B cell (primary cell): ENCODE measurements at regions not wholly inside any gene's neighbourhood (a gene's known extent, or its start where the extent isn't known, plus 50 kb on each side); places are given as distances from the start of the nearest gene placed in this dataset.

Experiments
- ATAC-seq: fragments of 200-7000 bp; cut with Tn5 transposase; one replicate; pipeline ENCODE4 v1.10.0; 2021; ENCODE audit warnings: low read depth, mild to moderate bottlenecking, moderate number of reproducible peaks, moderate library complexity
- CTCF ChIA-PET: fragments of 350-600 bp; sonication (Branson Sonifier 250); formaldehyde crosslinking; loops from one replicate; lab custom pipeline; 2021; ENCODE audit warnings: antibody characterized with exemption, inconsistent platforms; lab: Charles Lee
- POLR2A ChIA-PET: fragments of 350-600 bp; sonication (Branson Sonifier 250); formaldehyde crosslinking; loops from one replicate; lab custom pipeline; 2021; ENCODE audit warnings: antibody characterized with exemption; lab: Charles Lee
- DNase-seq: peaks from one replicate; pipeline ENCODE4 v3.0.0; 2013
- H2AFZ ChIP-seq: 2 replicates; pipeline ENCODE4 v1.6.1; 2012; ENCODE audit warnings: mild to moderate bottlenecking, low read depth, low read length; ENCODE audit not compliant: insufficient read depth, poor library complexity, severe bottlenecking
- H3K27ac ChIP-seq, 2 donors: 1 replicate in 1 of 2; 2 replicates in 1 of 2; pipeline ENCODE4 v1.5.1; 2012 to 2013; ENCODE audit warnings: low read length in 2 of 2, mild to moderate bottlenecking in 2 of 2, moderate library complexity in 1 of 2
- H3K27me3 ChIP-seq, 4 experiments: fragments of 200-600 bp in 1 of 4; sonication (generic) in 1 of 4; replicated peaks in 1 of 4; 1 replicate in 2 of 4; 2 replicates in 2 of 4; pipeline versions ENCODE4 v1.6.1 to v1.7.0; 2013 to 2016; ENCODE audit warnings: low read length in 3 of 4, mild to moderate bottlenecking in 2 of 4, mixed read lengths in 1 of 4, moderate library complexity in 1 of 4; ENCODE audit not compliant: insufficient read depth in 4 of 4, control insufficient read depth in 3 of 4; ENCODE audit errors: control extremely low read depth in 1 of 4
- H3K36me3 ChIP-seq, 2 experiments: replicated peaks in 1 of 2; 1 replicate in 1 of 2; 2 replicates in 1 of 2; pipeline versions ENCODE4 v1.6.1 to v1.7.1; 2013; ENCODE audit warnings: low read length in 1 of 2; ENCODE audit not compliant: insufficient read depth in 2 of 2, control insufficient read depth in 1 of 2; ENCODE audit errors: control extremely low read depth in 1 of 2, extremely low read depth in 1 of 2
- H3K4me1 ChIP-seq, 2 donors: fragments of 200-600 bp in 1 of 2; sonication (generic) in 1 of 2; 1 replicate in 1 of 2; 2 replicates in 1 of 2; pipeline versions ENCODE4 v1.5.1 to v1.6.1; 2013 to 2017; ENCODE audit warnings: low read length in 2 of 2; ENCODE audit not compliant: control insufficient read depth in 2 of 2, insufficient read depth in 2 of 2
- H3K4me2 ChIP-seq: replicated peaks from 2 replicates; pipeline ENCODE3; 2012; ENCODE audit warnings: mild to moderate bottlenecking, low read depth, low read length; ENCODE audit not compliant: poor library complexity, severe bottlenecking
- H3K4me3 ChIP-seq, 5 experiments: fragments of 200-600 bp in 1 of 5; sonication (generic) in 1 of 5; 1 replicate in 3 of 5; 2 replicates in 2 of 5; pipeline versions ENCODE4 v1.5.1 to v1.7.0; 2011 to 2016; ENCODE audit warnings: low read length in 4 of 5, mild to moderate bottlenecking in 4 of 5, low read depth in 2 of 5, control low read depth in 1 of 5, moderate library complexity in 1 of 5; ENCODE audit not compliant: insufficient read depth in 1 of 5; ENCODE audit errors: control extremely low read depth in 1 of 5, extremely low read depth in 1 of 5
- H3K79me2 ChIP-seq: fragments of 200-600 bp; sonication (generic); one replicate; pipeline ENCODE4 v1.6.0; 2016; ENCODE audit warnings: low read length; ENCODE audit not compliant: control insufficient read depth, insufficient read depth
- H3K9ac ChIP-seq: fragments of 200-600 bp; sonication (generic); 2 replicates; pipeline ENCODE4 v1.6.1; 2017; ENCODE audit warnings: mild to moderate bottlenecking, low read length, moderate library complexity
- H3K9me3 ChIP-seq, 3 donors: one replicate each; pipeline versions ENCODE4 v1.6.1 to v1.7.1; 2013; ENCODE audit warnings: low read length in 2 of 3; ENCODE audit not compliant: control insufficient read depth in 2 of 3, insufficient read depth in 1 of 3; ENCODE audit errors: control extremely low read depth in 1 of 3
- H4K20me1 ChIP-seq: 2 replicates; pipeline ENCODE4 v1.6.0; 2012; ENCODE audit warnings: mild to moderate bottlenecking, low read length; ENCODE audit not compliant: insufficient read depth, control insufficient read depth, poor library complexity, severe bottlenecking
- H3K27ac Mint-ChIP-seq: one replicate; pipeline ENCODE4 v1.8.0; 2021; ENCODE audit warnings: mixed read lengths
- H3K27me3 Mint-ChIP-seq: one replicate; pipeline ENCODE4 v1.8.0; 2021; ENCODE audit warnings: mixed read lengths
- H3K4me1 Mint-ChIP-seq: one replicate; pipeline ENCODE4 v1.8.0; 2021; ENCODE audit warnings: mixed read lengths
- H3K4me3 Mint-ChIP-seq: one replicate; pipeline ENCODE4 v1.8.0; 2021; ENCODE audit warnings: mixed read lengths
- H3K9me3 Mint-ChIP-seq: one replicate; pipeline ENCODE4 v1.8.0; 2022; ENCODE audit warnings: mixed read lengths; ENCODE audit not compliant: insufficient read depth
- EZH2 ChIP-seq: IDR thresholded peaks from 2 replicates; pipeline ENCODE4 v1.6.1; 2012; ENCODE audit warnings: borderline replicate concordance, low read depth, mild to moderate bottlenecking, moderate library complexity, low read length; ENCODE audit not compliant: insufficient read depth, poor library complexity, severe bottlenecking
- WGBS: methylation state at CpG from one replicate; pipeline ENCODE4 v1.1.5; 2013; ENCODE audit warnings: missing lambda C conversion rate; ENCODE audit not compliant: insufficient coverage; 5-methylcytosine and 5-hydroxymethylcytosine counted together
- intact Hi-C: fragments of 100-400 bp; cut with micrococcal nuclease; formaldehyde crosslinking; loops from one replicate; pipeline ENCODE4 v1.10.0; 2022
- TF ChIP-seq, protein P1 (sequence below): fragments of 200-600 bp; IDR thresholded peaks from one replicate; pipeline ENCODE4 v1.8.0; 2022; ENCODE audit warnings: antibody characterized with exemption, mild to moderate bottlenecking

GRCh38 chr13:74215420-74215819 is 81.2 kb upstream of the KLF12 start:
- no peak overlapping the region for H3K4me2 ChIP-seq
- H3K27me3 ChIP-seq, result peaks cover 0 to 1% (median 0%) of the 10 kb centered on the region in 4 experiments
- no peak for ATAC-seq
- H4K20me1 ChIP-seq, result no peaks in the 10 kb centered on the region
- H3K27ac ChIP-seq, result no peak overlapping the region
- no peaks in the 10 kb centered on the region for H3K36me3 ChIP-seq
- H3K4me1 Mint-ChIP-seq, result no peaks in the 10 kb centered on the region
- no peak overlapping the region for H2AFZ ChIP-seq
- no peak overlapping the region for H3K27ac Mint-ChIP-seq
- H3K79me2 ChIP-seq, result no peaks in the 10 kb centered on the region
- no peak overlapping the region for H3K4me3 ChIP-seq
- no peak overlapping the region for H3K4me3 Mint-ChIP-seq
- H3K9me3 Mint-ChIP-seq, result no peaks in the 10 kb centered on the region
- H3K4me1 ChIP-seq, result no peaks in the 10 kb centered on the region
- H3K27me3 Mint-ChIP-seq, result peaks cover 13% of the 10 kb centered on the region
- no peak for DNase-seq
- intact Hi-C loops, result no loop called here
- TF ChIP-seq, protein P1, sequence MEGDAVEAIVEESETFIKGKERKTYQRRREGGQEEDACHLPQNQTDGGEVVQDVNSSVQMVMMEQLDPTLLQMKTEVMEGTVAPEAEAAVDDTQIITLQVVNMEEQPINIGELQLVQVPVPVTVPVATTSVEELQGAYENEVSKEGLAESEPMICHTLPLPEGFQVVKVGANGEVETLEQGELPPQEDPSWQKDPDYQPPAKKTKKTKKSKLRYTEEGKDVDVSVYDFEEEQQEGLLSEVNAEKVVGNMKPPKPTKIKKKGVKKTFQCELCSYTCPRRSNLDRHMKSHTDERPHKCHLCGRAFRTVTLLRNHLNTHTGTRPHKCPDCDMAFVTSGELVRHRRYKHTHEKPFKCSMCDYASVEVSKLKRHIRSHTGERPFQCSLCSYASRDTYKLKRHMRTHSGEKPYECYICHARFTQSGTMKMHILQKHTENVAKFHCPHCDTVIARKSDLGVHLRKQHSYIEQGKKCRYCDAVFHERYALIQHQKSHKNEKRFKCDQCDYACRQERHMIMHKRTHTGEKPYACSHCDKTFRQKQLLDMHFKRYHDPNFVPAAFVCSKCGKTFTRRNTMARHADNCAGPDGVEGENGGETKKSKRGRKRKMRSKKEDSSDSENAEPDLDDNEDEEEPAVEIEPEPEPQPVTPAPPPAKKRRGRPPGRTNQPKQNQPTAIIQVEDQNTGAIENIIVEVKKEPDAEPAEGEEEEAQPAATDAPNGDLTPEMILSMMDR, result no peak
- TF ChIP-seq EZH2, result no peak
- ChIA-PET POLR2A (no interaction called here), CTCF (no interaction called here)
- H3K9me3 ChIP-seq, result peaks cover 0 to 1% (median 0%) of the 10 kb centered on the region in 3 donors
- no peak overlapping the region for H3K9ac ChIP-seq
- no CpG with 5 or more reads among the region's 2 CpGs for WGBS

GRCh38 chr13:74214321-74214720 is 80.1 kb upstream of the KLF12 start:
- CTCF ChIA-PET, result interaction anchor here (1.2 kb wide), 1 partner anchor 83 kb away, joined by 5 read pairs; no protein-coding TSS in a partner anchor
- Histone ChIP-seq H3K4me1 (no peaks in the 10 kb centered on the region), H3K9ac (no peak overlapping the region), H3K79me2 (no peaks in the 10 kb centered on the region), H3K27ac (no peak overlapping the region), H2AFZ (no peak overlapping the region), H3K27me3 (no peaks in the 10 kb centered on the region), H3K36me3 (no peaks in the 10 kb centered on the region), H4K20me1 (no peaks in the 10 kb centered on the region), H3K4me2 (no peak overlapping the region), H3K9me3 (no peaks in the 10 kb centered on the region), H3K4me3 (no peak overlapping the region)
- Mint-ChIP-seq H3K4me3 (no peak overlapping the region), H3K27me3 (peaks cover 5% of the 10 kb centered on the region), H3K4me1 (no peaks in the 10 kb centered on the region), H3K9me3 (no peaks in the 10 kb centered on the region), H3K27ac (no peak overlapping the region)
- WGBS, result no CpG with 5 or more reads among the region's 5 CpGs
- POLR2A ChIA-PET, result no interaction called here
- TF ChIP-seq, protein P1, result no peak
- no peak for TF ChIP-seq EZH2
- DNase-seq, result no peak
- no peak for ATAC-seq
- intact Hi-C loops, result no loop called here
